ENCODE measurements at regions not wholly inside any gene's neighbourhood (a gene's known extent, or its start where the extent isn't known, plus 50 kb on each side); places are given as distances from the start of the nearest gene placed in this dataset.

GRCh38 chr5:29382780-29383179 is 1810.7 kb upstream of the CDH6 start:
- DNase-seq (ENCODE audit: low spot score): no peak
- H3K27ac ChIP-seq (ENCODE audit: poor library complexity, severe bottlenecking): no peak overlapping the region
- no peaks in the 10 kb centered on the region for H3K9me3 ChIP-seq (ENCODE audit: severe bottlenecking)
- no peaks in the 10 kb centered on the region for H3K36me3 ChIP-seq (ENCODE audit: low read depth)
- no peak for ATAC-seq (ENCODE audit: low read depth)
- TF ChIP-seq, protein P1, sequence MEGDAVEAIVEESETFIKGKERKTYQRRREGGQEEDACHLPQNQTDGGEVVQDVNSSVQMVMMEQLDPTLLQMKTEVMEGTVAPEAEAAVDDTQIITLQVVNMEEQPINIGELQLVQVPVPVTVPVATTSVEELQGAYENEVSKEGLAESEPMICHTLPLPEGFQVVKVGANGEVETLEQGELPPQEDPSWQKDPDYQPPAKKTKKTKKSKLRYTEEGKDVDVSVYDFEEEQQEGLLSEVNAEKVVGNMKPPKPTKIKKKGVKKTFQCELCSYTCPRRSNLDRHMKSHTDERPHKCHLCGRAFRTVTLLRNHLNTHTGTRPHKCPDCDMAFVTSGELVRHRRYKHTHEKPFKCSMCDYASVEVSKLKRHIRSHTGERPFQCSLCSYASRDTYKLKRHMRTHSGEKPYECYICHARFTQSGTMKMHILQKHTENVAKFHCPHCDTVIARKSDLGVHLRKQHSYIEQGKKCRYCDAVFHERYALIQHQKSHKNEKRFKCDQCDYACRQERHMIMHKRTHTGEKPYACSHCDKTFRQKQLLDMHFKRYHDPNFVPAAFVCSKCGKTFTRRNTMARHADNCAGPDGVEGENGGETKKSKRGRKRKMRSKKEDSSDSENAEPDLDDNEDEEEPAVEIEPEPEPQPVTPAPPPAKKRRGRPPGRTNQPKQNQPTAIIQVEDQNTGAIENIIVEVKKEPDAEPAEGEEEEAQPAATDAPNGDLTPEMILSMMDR (IDR thresholded peaks at IDR 0.05; ENCODE audit: poor library complexity, severe bottlenecking): no peak
- H3K4me3 ChIP-seq (ENCODE audit: severe bottlenecking): no peak overlapping the region
- H3K27me3 ChIP-seq (ENCODE audit: insufficient read depth, poor library complexity, severe bottlenecking): no peaks in the 10 kb centered on the region
- no peaks in the 10 kb centered on the region for H3K4me1 ChIP-seq (ENCODE audit: insufficient read depth, poor library complexity, severe bottlenecking)

DNA sequence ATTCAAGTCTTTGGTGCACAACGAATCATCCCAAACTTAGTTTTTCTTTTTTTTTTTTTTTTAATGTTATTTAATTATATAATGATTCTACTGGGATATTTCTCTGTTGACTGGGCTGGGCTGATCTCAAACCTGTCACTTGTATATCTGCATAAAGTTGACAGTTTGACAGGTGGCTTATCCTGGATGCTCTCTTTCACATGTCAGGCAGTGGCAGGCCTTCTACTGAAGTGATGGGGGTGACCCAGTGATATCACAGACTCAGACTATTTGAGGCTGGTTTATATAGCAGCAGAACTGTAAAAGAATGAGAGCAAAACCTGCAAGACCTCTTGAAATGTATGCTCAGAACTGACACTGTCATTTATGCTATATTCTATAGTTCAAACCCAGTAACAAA is 1813.5 kb upstream of the CDH6 start:
- Histone ChIP-seq H3K4me3 (ENCODE audit: severe bottlenecking) (no peak overlapping the region), H3K27me3 (ENCODE audit: insufficient read depth, poor library complexity, severe bottlenecking) (no peaks in the 10 kb centered on the region), H3K27ac (ENCODE audit: poor library complexity, severe bottlenecking) (no peak overlapping the region), H3K9me3 (ENCODE audit: severe bottlenecking) (no peaks in the 10 kb centered on the region), H3K4me1 (ENCODE audit: insufficient read depth, poor library complexity, severe bottlenecking) (no peaks in the 10 kb centered on the region), H3K36me3 (ENCODE audit: low read depth) (no peaks in the 10 kb centered on the region)
- DNase-seq (ENCODE audit: low spot score) (no peak), ATAC-seq (ENCODE audit: low read depth) (no peak)
- TF ChIP-seq, protein P1 (IDR thresholded peaks at IDR 0.05; ENCODE audit: poor library complexity, severe bottlenecking): no peak

- ATAC-seq (ENCODE audit: low read depth): no peak
- no peaks in the 10 kb centered on the region for H3K27me3 ChIP-seq (ENCODE audit: insufficient read depth, poor library complexity, severe bottlenecking)
These were observed 1813.9 kb upstream of the CDH6 start for GRCh38 chr5:29379619-29380018.

GRCh38 chr5:29378104-29378503 is 1815.4 kb upstream of the CDH6 start:
- H3K9me3 ChIP-seq (ENCODE audit: severe bottlenecking): no peaks in the 10 kb centered on the region
- no peak overlapping the region for H3K27ac ChIP-seq (ENCODE audit: poor library complexity, severe bottlenecking)
- ATAC-seq (ENCODE audit: low read depth): no peak
- H3K4me3 ChIP-seq (ENCODE audit: severe bottlenecking): no peak overlapping the region
- no peaks in the 10 kb centered on the region for H3K4me1 ChIP-seq (ENCODE audit: insufficient read depth, poor library complexity, severe bottlenecking)
- no peak for DNase-seq (ENCODE audit: low spot score)
- H3K27me3 ChIP-seq (ENCODE audit: insufficient read depth, poor library complexity, severe bottlenecking): no peaks in the 10 kb centered on the region
- H3K36me3 ChIP-seq (ENCODE audit: low read depth): no peaks in the 10 kb centered on the region
- TF ChIP-seq, protein P1 (IDR thresholded peaks at IDR 0.05; ENCODE audit: poor library complexity, severe bottlenecking): no peak

More at GRCh38 chr5:29379619-29380018, 1813.9 kb upstream of the CDH6 start:
- H3K9me3 ChIP-seq (ENCODE audit: severe bottlenecking): no peaks in the 10 kb centered on the region
- H3K36me3 ChIP-seq (ENCODE audit: low read depth): no peaks in the 10 kb centered on the region
- no peak overlapping the region for H3K4me3 ChIP-seq (ENCODE audit: severe bottlenecking)
- no peak for DNase-seq (ENCODE audit: low spot score)
- H3K27ac ChIP-seq (ENCODE audit: poor library complexity, severe bottlenecking): no peak overlapping the region
- TF ChIP-seq, protein P1 (IDR thresholded peaks at IDR 0.05; ENCODE audit: poor library complexity, severe bottlenecking): no peak
- no peaks in the 10 kb centered on the region for H3K4me1 ChIP-seq (ENCODE audit: insufficient read depth, poor library complexity, severe bottlenecking)

- Histone ChIP-seq H3K9me3 (ENCODE audit: severe bottlenecking) (no peaks in the 10 kb centered on the region), H3K36me3 (ENCODE audit: low read depth) (no peaks in the 10 kb centered on the region), H3K27me3 (ENCODE audit: insufficient read depth, poor library complexity, severe bottlenecking) (no peaks in the 10 kb centered on the region), H3K4me3 (ENCODE audit: severe bottlenecking) (no peak overlapping the region), H3K4me1 (ENCODE audit: insufficient read depth, poor library complexity, severe bottlenecking) (no peaks in the 10 kb centered on the region), H3K27ac (ENCODE audit: poor library complexity, severe bottlenecking) (no peak overlapping the region)
- TF ChIP-seq, protein P1 (IDR thresholded peaks at IDR 0.05; ENCODE audit: poor library complexity, severe bottlenecking): no peak
- ATAC-seq (ENCODE audit: low read depth) (no peak), DNase-seq (ENCODE audit: low spot score) (no peak)
These were observed 1823.2 kb upstream of the CDH6 start for GRCh38 chr5:29370248-29370647.
